ENCODE measurements at regions not wholly inside any gene's neighbourhood (a gene's known extent, or its start where the extent isn't known, plus 50 kb on each side); places are given as distances from the start of the nearest gene placed in this dataset.
A peak's percentile ranks its signal among the peaks of the same experiment; 100 is the strongest.
"Not testable (repeated sequence)": the region's sequence is repeated elsewhere in the genome, so short reads cannot be mapped to it uniquely, and the experiment has no call there.

DNA sequence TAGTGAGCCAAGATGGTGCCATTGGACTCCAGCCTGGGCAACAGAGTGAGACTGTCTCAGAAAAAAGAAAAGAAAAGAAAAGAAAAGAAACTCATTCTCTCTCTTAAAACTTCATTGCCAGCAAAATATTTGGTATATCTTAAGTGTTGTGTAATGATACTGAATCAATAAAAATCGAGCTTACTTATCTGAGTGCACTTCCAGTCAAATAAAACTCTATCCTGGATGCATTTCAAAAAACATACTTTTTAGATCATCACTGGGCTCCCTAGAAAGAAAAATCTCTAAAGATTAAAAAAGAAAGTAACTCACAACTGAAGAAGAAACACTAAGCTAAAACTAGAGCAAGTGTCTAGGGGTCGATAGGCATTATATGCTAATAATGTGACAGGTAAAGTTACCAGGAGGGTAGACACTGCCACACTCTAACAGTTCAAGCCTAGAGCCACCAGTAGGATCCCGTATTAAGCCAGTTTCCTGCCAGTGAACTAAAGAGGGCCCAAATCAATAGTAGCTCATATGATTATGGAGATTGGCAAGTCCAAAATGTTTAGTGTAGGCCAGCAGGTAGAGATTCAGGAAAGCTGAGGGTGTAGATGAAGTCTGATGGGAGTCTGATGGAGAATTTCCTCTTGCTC is 242.1 kb upstream of the CYRIA start:
- TF ChIP-seq CTCF (IDR thresholded peaks at IDR 0.05; ENCODE audit: low read depth, low read length) = no peak
- Histone ChIP-seq H3K9me3 (ENCODE audit: control insufficient read depth, insufficient read depth, low read length) (no peaks in the 10 kb centered on the region), H3K4me3 (ENCODE audit: low read depth, low read length) (no peak overlapping the region), H3K27me3 (ENCODE audit: control insufficient read depth, insufficient read depth, low read length) (no peaks in the 10 kb centered on the region), H3K27ac (ENCODE audit: low read depth, low read length) (no peak overlapping the region)
- no peak for DNase-seq (ENCODE audit: low read depth, low spot score)
- ChIA-PET CTCF (interaction anchor here (0.6 kb wide), 1 partner anchor 169 kb away, joined by 3 read pairs; no protein-coding TSS in a partner anchor), POLR2A (no interaction called here)

DNA sequence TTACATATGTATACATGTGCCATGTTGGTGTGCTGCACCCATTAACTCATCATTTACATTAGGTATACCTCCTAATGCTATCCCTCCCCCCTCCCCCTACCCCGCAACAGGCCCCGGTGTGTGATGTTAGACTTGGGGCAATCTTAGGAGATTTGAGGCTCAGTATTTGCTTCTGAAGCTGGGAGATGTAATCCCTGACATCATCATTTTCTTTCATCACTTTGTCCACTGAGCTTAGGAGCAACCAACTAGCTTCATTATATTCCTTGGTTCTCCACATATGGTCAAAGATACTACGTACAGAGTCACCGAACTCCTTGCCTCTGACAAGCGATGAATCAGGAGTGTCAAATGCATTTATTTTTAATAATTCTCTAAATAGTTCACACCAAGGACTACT is 239.7 kb upstream of the CYRIA start:
- POLR2A ChIA-PET; DNase-seq (ENCODE audit: low read depth, low spot score); H3K9me3 ChIP-seq (ENCODE audit: control insufficient read depth, insufficient read depth, low read length); H3K27ac ChIP-seq (ENCODE audit: low read depth, low read length); H3K27me3 ChIP-seq (ENCODE audit: control insufficient read depth, insufficient read depth, low read length); CTCF ChIA-PET; H3K4me3 ChIP-seq (ENCODE audit: low read depth, low read length): not testable (repeated sequence)

GRCh38 chr2:16900405-16901025 is 234.9 kb upstream of the CYRIA start:
- H3K27ac ChIP-seq (ENCODE audit: low read depth, low read length) = no peak overlapping the region
- ChIA-PET POLR2A (no interaction called here), CTCF (no interaction called here)
- no peak overlapping the region for H3K4me3 ChIP-seq (ENCODE audit: low read depth, low read length)
- H3K9me3 ChIP-seq (ENCODE audit: control insufficient read depth, insufficient read depth, low read length) = no peaks in the 10 kb centered on the region
- H3K27me3 ChIP-seq (ENCODE audit: control insufficient read depth, insufficient read depth, low read length) = no peaks in the 10 kb centered on the region
- TF ChIP-seq CTCF (IDR thresholded peaks at IDR 0.05; ENCODE audit: low read depth, low read length) = peak; percentile 44
- no peak for DNase-seq (ENCODE audit: low read depth, low spot score)

DNA sequence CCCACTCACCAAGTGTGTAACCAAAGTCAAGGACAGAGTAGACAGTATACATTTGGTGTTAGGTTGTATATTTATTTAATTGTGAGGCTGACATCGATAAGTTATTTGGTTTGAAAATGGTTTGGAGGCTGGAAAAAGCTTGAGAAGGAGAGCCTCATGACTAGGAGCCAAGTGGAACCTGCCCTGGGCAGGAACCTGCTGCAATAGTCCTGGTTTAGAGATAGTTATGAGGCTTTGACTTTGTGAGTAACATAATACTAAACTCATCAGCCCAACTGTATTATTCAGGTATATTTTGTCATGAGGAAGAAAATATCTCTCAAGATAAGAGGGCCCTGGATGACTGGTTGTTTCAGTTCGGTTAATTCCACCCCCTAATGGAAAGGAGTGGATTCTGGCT is 234.3 kb upstream of the CYRIA start:
- Histone ChIP-seq H3K27me3 (ENCODE audit: control insufficient read depth, insufficient read depth, low read length) (no peaks in the 10 kb centered on the region), H3K27ac (ENCODE audit: low read depth, low read length) (no peak overlapping the region), H3K4me3 (ENCODE audit: low read depth, low read length) (no peak overlapping the region), H3K9me3 (ENCODE audit: control insufficient read depth, insufficient read depth, low read length) (no peaks in the 10 kb centered on the region)
- DNase-seq (ENCODE audit: low read depth, low spot score) = no peak
- POLR2A ChIA-PET = no interaction called here
- CTCF ChIA-PET = no interaction called here
- no peak for TF ChIP-seq CTCF (IDR thresholded peaks at IDR 0.05; ENCODE audit: low read depth, low read length)

- no peak for DNase-seq (ENCODE audit: low read depth, low spot score)
- H3K9me3 ChIP-seq (ENCODE audit: control insufficient read depth, insufficient read depth, low read length) = no peaks in the 10 kb centered on the region
- H3K27ac ChIP-seq (ENCODE audit: low read depth, low read length) = no peak overlapping the region
- TF ChIP-seq CTCF (IDR thresholded peaks at IDR 0.05; ENCODE audit: low read depth, low read length) = no peak
- no peaks in the 10 kb centered on the region for H3K27me3 ChIP-seq (ENCODE audit: control insufficient read depth, insufficient read depth, low read length)
- no peak overlapping the region for H3K4me3 ChIP-seq (ENCODE audit: low read depth, low read length)
- CTCF ChIA-PET = no interaction called here
- POLR2A ChIA-PET = no interaction called here
These were observed 224.4 kb upstream of the CYRIA start for GRCh38 chr2:16890081-16890480.

Measured in AG04450 (cell line).